MV-4-11 (cell line): ENCODE measurements at regions not wholly inside any gene's neighbourhood (a gene's known extent, or its start where the extent isn't known, plus 50 kb on each side); places are given as distances from the start of the nearest gene placed in this dataset.
"Not testable (repeated sequence)": the region's sequence is repeated elsewhere in the genome, so short reads cannot be mapped to it uniquely, and the experiment has no call there.

Experiments
- DNase-seq: peaks from one replicate; lab custom pipeline; 2025; lab: John Stamatoyannopoulos, UW

DNA sequence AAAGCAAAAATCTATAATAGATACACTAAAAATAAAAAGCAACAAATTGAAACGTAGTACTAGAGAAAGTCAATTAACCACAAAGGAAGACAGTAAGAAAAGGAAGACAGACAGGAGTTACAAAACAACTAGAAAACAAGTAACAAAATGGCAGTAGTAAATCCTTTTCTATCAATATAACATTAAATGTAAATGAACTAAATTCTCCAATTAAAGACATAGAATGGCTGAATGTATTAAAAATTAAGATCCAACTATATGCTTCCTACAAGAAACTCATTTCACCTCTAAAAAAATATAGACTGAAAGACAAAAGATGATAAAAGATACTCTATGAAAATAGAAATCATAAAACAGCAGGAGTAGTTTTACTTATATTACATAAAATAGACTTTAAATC, 79.1 kb downstream of the CTH start:
- DNase-seq: no peak

DNA sequence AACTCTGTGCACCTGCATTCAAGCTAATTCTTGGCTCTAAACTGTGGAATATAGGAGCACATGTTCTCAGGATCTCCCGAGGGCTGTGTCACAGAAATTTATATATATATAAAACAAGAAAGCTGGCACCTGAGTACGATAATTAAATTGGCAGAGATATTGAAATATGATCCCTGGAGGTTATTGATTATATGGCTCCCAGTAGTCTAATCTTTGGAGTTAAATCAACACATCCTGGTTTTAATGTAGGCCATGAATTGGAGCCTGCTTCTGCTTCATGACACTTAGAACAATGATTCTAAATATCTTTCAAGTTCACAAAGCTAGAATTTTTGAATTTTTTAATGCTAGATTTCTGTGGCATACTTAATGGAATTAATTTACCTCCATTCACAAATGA, 84.3 kb downstream of the CTH start:
- no peak for DNase-seq

DNA sequence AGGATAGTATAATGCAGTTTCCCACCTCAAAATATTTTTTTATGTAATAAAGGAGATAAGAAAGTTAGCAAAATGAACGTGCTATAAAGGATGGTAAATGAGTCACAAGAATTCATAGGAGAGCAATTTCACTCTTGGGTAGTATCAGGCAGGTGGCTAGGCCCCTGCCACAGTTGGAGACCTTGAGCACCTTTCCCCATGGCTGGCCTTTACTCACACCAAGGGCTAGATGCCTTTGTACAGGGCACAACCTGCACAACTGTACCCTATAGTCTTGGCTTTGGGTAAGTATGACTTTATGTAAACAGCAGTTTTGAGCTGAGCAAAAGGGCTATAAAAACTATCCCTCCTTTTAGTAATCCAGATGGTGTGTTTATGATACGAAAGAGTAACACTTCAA, 85.1 kb downstream of the CTH start:
- DNase-seq: no peak

DNA sequence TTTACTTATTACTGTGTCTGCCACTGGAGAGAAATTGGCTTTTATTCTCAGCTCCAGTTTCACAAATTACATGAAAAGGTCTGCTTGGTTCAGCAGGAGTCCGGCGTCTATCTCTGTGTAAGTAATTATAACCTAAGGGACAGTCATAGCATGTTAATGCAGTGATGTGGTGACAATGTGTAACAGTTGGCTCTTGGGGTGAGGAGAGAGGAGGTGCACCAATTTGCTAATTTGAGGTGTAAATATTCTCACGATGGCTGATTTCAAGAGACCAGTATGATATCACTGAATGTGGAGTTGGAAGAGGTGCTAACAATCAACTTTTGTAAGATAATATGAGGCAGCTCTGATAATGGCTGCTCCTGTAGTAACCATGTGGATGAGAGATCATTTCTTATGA, 86.1 kb downstream of the CTH start:
- DNase-seq: no peak

DNA sequence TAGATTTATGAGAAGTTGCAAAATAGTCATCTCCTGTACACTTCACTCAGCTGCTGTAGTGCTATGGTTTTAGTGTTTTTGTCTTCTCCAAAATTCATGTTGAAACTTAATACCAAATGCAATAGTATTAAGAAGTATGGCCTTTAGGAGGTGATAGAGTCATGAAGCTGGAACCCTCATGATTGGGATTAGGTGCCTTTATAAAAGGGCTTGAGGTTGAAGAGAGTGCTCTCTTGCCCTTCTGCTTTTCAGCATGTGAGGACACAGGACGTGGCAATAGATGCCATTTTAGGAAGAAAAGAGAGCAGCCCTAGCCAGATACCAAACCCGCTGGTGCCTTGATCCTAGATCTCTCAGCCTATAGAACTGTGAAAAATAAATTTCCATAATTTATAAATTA, 87.6 kb downstream of the CTH start:
- peak; percentile 56 for DNase-seq

DNA sequence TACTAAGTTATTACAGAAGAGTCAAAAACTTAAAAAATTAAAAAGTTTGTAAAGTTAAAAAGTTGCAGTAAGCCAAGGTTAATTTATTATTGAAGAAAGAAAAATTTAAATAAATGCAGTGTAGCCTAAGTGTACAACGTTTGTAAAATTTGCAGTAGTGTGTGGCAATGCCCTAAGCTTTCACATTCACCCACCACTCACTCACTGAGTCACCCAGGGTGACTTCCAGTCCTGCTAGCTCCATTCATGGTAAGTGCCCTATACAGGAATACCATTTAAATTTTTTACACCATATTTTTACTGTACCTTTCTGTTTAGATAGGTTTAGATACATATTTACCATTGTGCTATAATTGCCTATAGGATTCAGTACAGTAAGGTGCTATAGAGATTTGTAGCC, 88.6 kb downstream of the CTH start:
- DNase-seq: peak; percentile 62

DNA sequence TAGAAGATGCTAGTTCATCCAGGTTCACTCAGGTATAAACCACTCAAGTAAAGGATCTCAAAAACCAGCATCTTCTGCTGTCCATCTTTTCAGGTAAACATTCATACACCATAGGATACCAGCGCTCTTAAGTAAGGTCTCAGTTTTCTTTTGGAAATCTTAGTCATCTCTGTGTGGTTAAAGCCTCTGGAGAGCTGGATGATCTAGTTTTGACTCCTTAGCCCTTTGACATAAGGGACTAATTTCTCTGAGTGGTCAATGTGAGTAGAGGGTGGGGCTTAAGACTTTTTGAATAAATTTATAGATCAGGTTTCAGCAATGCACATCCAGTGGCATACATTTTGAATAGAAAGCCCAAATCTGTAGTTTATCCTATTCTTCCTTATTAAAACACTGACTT, 92.3 kb downstream of the CTH start:
- no peak for DNase-seq

DNA sequence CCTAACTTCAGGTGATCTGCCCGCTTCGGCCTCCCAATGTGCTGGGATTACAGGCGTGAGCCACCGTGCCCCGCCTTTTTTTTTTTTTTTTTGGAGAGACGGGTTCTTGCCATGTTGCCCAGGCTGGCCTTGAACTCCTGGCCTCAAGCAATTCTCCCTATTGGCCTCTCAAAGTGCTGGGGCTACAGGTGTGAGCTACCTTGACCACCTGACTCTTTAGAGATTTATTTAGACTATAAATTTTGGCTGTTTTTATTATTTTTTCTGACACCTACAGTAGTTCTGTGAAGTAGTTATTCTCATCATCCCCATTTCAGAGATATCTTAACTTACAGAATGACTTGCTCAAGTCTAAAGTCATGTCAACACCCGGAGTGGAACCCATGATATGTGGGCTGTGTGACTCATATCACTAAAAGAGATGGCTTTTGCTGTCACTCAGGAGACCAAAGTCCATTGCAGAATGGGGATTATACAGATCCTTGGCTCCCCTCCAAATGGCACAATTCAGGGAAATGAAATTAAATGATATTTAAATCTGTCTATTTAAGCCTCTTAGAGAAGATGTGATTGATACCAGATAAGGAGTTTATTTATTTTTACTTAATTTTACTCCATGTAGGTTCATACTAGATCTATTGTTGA, 93.2 kb downstream of the CTH start:
- peak; percentile 63 for DNase-seq

DNA sequence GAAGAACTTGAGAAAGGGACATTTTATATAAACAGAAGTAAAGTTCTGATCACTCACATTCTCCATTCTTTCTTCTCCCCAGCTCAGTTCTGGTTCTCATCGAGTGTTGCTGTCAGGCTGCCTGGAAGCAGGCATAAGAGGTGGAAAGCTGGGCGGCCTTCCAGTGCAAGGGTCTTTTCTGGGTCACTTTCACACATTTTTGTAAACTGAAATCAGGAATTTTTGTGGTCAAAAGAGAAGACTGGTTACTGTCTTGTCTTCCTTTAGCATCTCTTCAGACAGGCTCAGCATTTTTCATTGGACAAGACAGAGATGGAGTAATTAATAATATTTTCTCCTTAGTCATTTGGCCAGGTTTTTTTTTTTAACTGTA, 93.7 kb downstream of the CTH start:
- DNase-seq: no peak

DNA sequence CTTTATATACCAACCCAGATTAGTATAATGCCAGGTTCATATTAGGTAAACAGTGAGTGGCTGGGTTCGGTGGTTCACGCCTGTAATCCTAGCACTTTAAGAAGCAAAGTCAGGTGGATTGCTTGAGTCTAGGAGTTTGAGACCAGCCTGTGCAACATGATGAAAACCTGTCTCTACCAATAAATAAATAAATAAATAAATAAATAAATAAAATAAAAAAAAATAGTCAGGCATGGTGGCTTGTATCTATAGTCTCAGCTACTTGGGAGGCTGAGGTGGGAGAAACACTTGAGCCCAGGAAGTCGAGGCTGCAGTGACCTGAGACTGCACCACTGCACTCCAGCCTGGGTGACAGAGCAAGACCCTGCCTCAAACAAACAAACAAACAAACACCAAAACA, 96.9 kb downstream of the CTH start:
- not testable (repeated sequence) for DNase-seq

DNA sequence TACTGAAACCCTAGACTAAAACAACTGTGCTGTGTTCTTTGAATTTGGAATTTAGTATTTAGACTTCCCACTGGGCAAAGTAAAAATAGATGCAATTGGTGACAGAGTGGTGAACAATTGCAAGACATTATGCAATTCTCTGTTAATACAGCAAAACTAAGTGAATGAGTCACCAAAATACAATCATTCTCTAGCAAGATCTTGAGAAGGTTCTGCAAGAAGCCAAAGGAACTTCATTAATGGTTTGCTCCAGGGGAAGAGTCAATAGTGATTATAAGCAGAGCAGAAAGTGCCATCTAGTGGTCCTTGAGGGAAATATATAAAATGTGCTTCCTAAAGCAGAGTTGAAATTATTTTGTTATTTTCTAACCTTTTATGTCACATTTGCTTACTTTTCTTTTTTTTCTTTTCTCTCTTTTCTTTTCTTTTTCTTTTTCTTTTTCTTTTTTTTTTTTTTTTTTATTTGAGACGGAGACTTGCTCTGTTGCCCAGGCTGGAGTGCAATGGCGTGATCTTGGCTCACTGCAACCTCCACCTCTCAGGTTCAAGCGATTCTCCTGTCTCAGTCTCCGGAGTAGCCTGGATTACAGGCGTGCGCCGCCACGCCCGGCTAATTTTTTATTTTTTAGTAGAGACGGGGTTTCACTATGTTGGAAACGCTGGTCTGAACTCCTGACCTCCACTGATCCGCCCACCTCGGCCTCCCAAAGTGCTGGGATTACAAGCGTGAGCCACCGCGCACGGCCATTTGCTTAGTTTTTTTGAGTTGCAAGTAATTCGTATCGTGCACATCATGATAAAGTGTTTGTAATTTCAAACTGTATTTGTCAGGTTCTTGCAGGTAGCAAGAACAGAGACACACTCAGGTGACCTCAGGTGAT, 99.2 kb downstream of the CTH start:
- peak; percentile 90 for DNase-seq

DNA sequence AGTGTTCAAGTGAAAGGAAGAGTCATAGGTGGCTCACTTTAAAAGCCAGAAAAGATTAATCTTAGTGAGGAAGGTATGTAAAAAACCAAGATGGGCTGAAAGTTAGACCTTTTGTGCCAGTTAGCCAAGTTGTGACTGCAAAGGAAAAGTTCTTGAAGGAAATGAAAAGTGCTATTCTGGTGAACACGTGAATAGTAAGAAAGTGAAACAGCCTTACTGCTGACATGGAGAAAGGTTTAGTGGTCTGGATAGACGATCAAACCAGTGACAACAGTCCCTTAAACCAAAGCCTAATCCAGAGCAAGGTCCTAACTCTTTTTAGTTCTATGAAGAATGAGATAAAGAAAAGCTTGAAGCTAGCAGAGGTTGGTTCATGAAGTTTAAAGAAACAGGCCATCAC, 106.4 kb downstream of the CTH start:
- no peak for DNase-seq

DNA sequence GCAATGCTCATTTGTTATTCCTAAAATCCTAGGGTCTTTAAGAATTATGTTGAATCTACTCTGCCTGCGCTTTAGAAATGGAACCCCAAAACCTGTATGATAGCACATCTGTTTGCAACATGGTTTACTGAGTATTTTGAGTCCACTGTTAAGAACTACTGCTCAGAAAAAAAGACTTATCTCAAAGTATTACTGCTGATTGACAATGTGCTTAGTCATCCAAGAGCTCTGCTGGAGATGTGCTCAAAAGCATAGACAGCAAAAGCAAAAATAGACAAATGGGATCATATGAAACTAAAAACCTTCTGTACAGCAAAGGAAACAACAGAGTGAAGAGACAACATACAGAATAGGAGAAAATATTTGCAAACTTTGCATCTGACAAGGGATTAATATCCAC, 107.0 kb downstream of the CTH start:
- no peak for DNase-seq

DNA sequence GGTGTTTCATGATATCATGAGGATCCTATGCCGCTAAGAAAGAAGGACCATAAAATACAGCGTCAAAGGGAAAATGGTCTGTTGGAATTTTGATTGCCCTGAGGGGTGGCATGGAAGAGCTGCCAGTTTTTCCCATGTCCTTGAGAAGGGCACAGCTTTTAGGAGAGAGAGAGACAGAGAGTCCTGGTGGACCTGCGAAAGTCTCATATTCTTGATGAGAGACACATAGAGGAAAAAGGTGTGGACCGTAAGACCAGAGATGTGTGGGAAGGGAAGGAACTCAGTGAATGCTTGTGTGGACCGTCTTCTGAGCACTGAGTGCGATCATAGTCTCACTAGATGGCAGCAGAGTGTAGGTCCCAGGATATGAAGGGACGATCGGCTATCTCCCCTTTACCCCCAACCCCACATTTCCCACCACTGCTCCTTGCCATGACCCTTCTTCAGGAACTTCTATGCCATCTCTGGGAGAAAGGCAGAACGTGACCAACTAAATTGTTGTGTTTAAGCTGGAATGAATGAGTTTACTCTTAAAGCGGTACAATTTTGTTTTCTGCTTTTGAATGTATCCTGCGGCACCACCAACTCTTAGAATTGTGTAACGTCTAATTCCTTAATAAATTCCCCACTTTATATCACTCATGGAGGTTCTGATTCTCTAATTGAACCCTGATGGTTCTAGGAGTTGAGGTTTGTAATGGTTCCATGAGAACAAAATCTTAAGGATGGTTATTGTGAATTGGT, 117.7 kb downstream of the CTH start:
- peak; percentile 20 for DNase-seq

DNA sequence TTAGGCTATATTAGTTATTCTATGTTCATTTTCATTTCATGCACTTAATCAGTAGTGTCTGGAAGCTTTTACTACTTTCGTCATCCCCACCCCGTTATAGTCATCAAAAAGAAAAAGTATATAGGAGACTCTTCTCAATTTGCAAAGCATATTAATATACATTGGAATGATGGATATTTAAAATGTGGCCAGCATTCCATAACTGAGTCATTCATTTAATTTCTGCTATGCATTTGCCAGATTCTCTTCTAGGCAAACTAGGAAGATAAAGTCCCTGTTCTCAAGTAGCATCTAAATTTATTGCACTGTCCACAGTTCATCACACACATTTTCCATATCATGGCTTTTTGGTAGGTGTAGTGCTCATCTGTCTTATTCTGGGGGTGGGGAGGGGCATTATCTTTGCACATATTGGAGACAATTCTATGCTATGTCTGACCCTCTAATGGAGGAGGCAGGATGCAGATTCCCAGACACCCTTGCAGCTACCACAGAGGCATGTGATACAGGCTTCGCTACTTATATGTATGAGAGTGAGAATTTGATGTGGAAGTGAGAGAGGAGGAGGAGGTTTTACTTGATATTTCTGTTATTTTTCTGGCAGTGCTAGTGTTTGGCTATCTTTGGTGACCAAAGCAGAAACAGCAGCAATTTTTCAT, 125.8 kb downstream of the CTH start:
- no peak for DNase-seq

DNA sequence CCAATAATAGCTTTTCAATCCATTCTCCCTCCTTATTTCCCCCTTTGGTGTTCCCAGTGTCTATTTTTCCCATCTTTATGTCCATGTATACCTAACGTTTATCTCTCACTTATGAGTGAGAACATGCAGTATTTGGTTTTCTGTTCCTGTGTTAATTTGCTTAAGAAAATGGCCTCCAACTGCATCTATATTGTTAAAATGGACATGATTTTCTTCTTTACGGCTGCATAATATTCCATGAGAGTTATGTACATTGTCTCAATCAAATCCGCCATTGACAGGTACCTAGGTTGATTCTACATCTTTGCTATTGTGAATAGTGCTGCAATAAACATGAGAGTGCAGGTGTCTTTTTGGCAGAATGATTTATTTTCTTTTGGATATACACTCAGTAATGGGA, 126.7 kb downstream of the CTH start:
- no peak for DNase-seq

DNA sequence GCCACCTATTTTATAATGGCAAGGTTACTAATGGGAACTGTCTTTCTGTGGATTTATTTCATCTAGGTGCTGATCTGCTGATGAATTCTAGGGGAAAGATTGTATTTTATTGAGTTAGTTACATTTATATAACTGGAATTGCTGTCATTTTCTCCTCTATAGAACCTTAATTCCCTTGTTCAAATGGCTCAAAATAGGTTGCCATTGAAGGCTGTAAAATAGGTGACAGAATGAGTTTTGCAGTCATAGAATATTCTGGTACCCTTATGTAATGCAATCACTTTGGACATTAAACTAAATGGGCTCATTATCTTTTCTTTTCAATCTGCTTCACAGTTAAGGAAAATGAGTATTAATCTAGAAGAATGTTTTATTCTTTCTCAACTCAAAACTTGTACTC, 131.0 kb downstream of the CTH start:
- DNase-seq: no peak

DNA sequence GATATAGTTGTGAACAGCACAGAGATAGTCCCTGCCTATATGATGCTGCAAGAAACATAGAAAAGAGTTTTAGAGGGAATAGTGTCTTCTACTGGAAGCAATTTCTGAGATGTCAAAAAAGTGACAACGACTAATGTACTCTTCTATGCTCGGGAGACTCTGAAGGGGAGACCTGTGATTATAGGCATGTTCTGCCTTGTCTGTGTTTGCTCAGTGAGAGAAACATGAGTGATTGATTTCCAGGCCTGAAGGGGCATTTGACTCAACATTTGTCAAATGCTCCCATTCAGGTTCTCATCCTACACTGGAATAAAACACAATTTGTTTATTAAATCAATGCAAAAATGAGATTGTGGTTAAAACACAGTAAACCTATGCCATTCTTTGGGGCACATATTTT, 131.8 kb downstream of the CTH start:
- DNase-seq: no peak

DNA sequence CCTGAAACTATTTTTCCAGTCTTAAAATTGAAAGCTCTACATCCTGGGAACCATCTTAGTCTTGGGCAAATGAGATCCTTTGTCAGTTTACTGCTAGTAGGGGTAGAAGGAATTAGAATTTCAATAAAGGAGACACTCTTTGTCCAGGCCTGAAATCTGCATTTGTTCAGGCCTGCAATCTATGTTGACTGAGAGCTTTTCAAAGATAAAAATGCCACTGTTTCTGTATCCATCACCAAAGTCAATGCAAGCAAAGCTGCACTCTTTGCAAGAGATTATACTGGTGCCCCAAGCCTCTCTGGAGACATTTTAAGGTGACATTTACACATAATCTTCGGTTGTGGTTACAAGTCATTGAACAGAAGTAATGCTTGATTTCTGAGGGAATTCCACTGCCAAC, 135.7 kb downstream of the CTH start:
- DNase-seq: no peak

DNA sequence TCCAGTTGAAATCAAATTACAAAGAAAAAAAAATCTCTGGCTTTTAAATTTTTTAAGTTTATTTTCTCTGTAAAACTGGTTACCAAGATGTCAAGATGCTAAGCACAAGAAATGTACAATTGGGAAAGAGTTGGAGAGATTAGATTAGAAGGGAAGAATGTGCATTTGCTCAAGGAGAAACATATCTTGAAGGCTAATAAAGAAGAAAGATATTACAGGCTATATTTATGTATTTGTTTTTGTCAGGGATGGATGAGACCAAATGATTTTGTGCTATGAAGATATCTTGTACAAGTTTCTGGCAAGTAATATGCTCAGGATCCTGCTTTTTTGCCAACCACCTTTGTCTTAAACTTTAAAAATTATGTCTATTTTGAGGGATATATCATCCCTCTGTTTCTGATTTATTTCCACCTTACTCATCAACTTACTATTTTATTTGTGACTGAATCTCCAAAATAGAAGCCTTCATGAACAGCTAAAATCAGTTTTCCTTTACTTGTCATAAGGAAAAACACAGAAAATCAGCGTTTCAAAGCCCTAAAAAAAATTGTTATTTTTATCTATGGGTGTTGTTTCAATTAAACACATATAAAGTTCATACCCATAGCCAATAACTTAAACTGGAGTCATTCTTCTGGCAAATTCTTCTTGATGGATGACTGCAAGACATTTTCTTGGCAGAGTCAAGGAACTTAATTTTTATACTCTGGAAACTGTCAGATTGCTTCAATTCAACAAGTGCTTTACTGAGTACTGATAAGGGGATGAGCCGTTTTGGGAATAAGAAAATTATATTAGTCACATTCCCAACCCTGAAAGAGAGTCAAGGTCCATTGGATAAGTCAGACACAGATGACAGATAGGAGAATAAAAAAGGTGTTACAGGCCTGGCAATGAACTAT, 141.8 kb downstream of the CTH start:
- DNase-seq: no peak

DNA sequence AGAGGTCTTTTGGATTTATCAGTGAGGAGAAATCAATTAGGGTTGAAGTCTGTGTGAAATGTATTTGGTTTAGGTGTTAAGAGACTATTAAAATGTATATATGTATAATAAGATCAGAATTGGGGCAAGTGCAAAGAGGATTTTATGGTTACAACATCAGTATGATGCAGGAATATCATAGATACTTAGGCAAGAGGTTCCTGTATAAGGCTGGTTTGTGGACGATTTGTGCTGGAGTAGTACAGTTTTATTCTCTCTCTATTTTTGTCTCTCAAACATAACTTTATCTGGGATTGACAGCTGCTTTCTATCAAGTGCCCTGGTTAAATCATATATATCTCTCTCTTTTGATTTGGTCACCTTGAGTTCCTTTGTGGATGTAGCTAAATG, 142.5 kb downstream of the CTH start:
- DNase-seq: no peak

DNA sequence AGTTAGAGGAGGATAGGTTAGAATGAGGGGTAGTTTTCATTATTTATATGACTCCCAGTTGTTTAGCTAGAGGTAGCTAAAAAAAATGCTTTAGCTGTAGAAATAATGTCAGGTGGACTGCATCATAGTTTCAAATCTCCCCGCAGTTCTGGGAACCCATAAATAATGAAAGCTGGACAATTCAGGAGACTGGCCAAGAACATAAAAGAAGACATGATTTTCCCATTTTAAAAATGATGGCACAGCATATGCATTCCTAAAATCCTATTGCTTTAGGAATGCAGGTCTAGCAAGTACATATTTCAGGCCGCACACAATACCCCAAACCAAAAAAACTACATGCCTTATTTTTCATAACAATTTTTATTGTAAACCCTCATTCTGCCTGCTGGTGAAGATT, 143.3 kb downstream of the CTH start:
- DNase-seq: no peak
